HCT116 (cell line): ENCODE measurements at regions not wholly inside any gene's neighbourhood (a gene's known extent, or its start where the extent isn't known, plus 50 kb on each side); places are given as distances from the start of the nearest gene placed in this dataset.

Experiments
- ATAC-seq: fragments of 200-7000 bp; cut with Tn5 transposase; 2 replicates; pipeline ENCODE4 v1.9.1; 2020; ENCODE audit warnings: mild to moderate bottlenecking, moderate library complexity
- BruUV-seq: library from RNA; stranded (reverse); fragments of 400-500 nt; replicated peaks from 2 replicates; lab custom pipeline; 2021; lab: Mats Ljungman, UMichigan
- CTCF ChIA-PET: fragments of 300-600 bp; sonication (Branson Sonifier 250); formaldehyde crosslinking; loops from one replicate; lab custom pipeline; 2021; ENCODE audit warnings: antibody characterized with exemption; lab: Charles Lee
- POLR2A ChIA-PET: fragments of 300-600, 350-600 bp; sonication (Branson Sonifier 250); formaldehyde crosslinking; loops from one replicate; lab custom pipeline; 2021; ENCODE audit warnings: antibody characterized with exemption; lab: Charles Lee
- RAD21 ChIA-PET, 2 experiments: fragments of 300-600 bp; sonication (Branson Sonifier 250); formaldehyde crosslinking; loops; one replicate each; lab custom pipeline; 2023; ENCODE audit warnings: low total read pairs in 2 of 2; ENCODE audit not compliant: uncharacterized antibody in 2 of 2, unreplicated experiment in 2 of 2, low non-redundant PET in 1 of 2; lab: Charles Lee
- DNase-seq: peaks from one replicate; pipeline ENCODE4 v3.0.0-alpha.2; 2010; ENCODE audit warnings: low read depth, low spot score
- H2AFZ ChIP-seq: fragments of 200-600 bp; shearing (Covaris generic), sonication (generic); 2 replicates; pipeline ENCODE4 v1.6.1; 2017; ENCODE audit warnings: low read depth, mixed run types, mixed read lengths, antibody characterized with exemption, low read length; ENCODE audit not compliant: poor library complexity, severe bottlenecking
- H3K27ac ChIP-seq: 2 replicates; pipeline ENCODE4 v1.5.1; 2012; ENCODE audit warnings: low read depth, low read length
- H3K27me3 ChIP-seq: fragments of 200-600 bp; sonication (generic); 2 replicates; pipeline ENCODE4 v1.6.1; 2016; ENCODE audit warnings: mixed run types, low read length, mixed read lengths; ENCODE audit not compliant: insufficient read depth
- H3K36me3 ChIP-seq, 2 experiments: fragments of 200-500 bp in 1 of 2; fragments of 200-600 bp in 1 of 2; sonication (Bioruptor generic) in 1 of 2; sonication (generic) in 1 of 2; 2 replicates each; pipeline versions ENCODE4 v1.5.1 to v1.6.1; 2014 to 2016; ENCODE audit warnings: low read length in 2 of 2, inconsistent platforms in 1 of 2, mixed read lengths in 1 of 2, mixed run types in 1 of 2; ENCODE audit not compliant: insufficient read depth in 2 of 2, control insufficient read depth in 1 of 2
- H3K4me1 ChIP-seq, 2 experiments: fragments of 200-600 bp in 1 of 2; sonication (generic) in 1 of 2; 2 replicates each; pipeline versions ENCODE4 v1.5.1 to v1.6.1; 2012 to 2017; ENCODE audit warnings: low read length in 2 of 2, inconsistent platforms in 1 of 2, mild to moderate bottlenecking in 1 of 2, mixed read lengths in 1 of 2, mixed run types in 1 of 2, moderate library complexity in 1 of 2; ENCODE audit not compliant: insufficient read depth in 2 of 2, control insufficient read depth in 1 of 2
- H3K4me2 ChIP-seq: fragments of 200-600 bp; sonication (generic); 2 replicates; pipeline ENCODE4 v1.6.1; 2017; ENCODE audit warnings: mixed run types, low read length, mixed read lengths
- H3K4me3 ChIP-seq, 2 experiments: fragments of 200-600 bp in 1 of 2; sonication (generic) in 1 of 2; replicated peaks in 1 of 2; 2 replicates each; pipeline ENCODE4 v1.5.1; 2011 to 2016; ENCODE audit warnings: low read length in 2 of 2, control low read depth in 1 of 2, low read depth in 1 of 2, mild to moderate bottlenecking in 1 of 2, mixed read lengths in 1 of 2, mixed run types in 1 of 2
- H3K79me2 ChIP-seq: fragments of 200-600 bp; sonication (generic); 2 replicates; pipeline ENCODE4 v1.6.1; 2017; ENCODE audit warnings: mild to moderate bottlenecking, mixed run types, low read length, moderate library complexity, mixed read lengths; ENCODE audit not compliant: insufficient read depth
- H3K9ac ChIP-seq: fragments of 200-600 bp; sonication (generic); 2 replicates; pipeline ENCODE4 v1.6.1; 2016; ENCODE audit warnings: low read length, mixed read lengths
- H3K9me2 ChIP-seq: fragments of 200-600 bp; sonication (generic), shearing (Covaris generic); 2 replicates; pipeline ENCODE4 v1.6.1; 2017; ENCODE audit warnings: mixed run types, mild to moderate bottlenecking, moderate library complexity; ENCODE audit not compliant: insufficient read depth
- H3K9me3 ChIP-seq, 2 experiments: fragments of 200-500 bp in 1 of 2; fragments of 200-600 bp in 1 of 2; sonication (Bioruptor generic) in 1 of 2; sonication (generic) in 1 of 2; 2 replicates each; pipeline ENCODE4 v1.6.1; 2014 to 2017; ENCODE audit warnings: low read length in 2 of 2, mixed read lengths in 2 of 2, inconsistent platforms in 1 of 2, low read depth in 1 of 2, mild to moderate bottlenecking in 1 of 2, mixed run types in 1 of 2, moderate library complexity in 1 of 2; ENCODE audit not compliant: control insufficient read depth in 1 of 2, insufficient read depth in 1 of 2
- H4K20me1 ChIP-seq: fragments of 200-600 bp; sonication (generic), shearing (Covaris generic); 2 replicates; pipeline ENCODE4 v1.6.1; 2017; ENCODE audit warnings: mixed run types, mild to moderate bottlenecking, moderate library complexity; ENCODE audit not compliant: insufficient read depth
- CEBPB ChIP-seq: IDR thresholded peaks from 2 replicates; pipeline ENCODE4 v1.6.1; 2012; ENCODE audit warnings: low read depth
- EZH2 ChIP-seq: fragments of 200-600 bp; sonication (generic); IDR thresholded peaks from 2 replicates; pipeline ENCODE4 v1.6.1; 2017; ENCODE audit warnings: antibody characterized with exemption, mixed run types
- JUND ChIP-seq: IDR thresholded peaks from 2 replicates; pipeline ENCODE4 v1.6.1; 2012
- POLR2AphosphoS5 ChIP-seq: IDR thresholded peaks from 2 replicates; pipeline ENCODE4 v1.6.1; 2011; ENCODE audit warnings: mild to moderate bottlenecking, low read depth, low read length, moderate library complexity
- RAD21 ChIP-seq: IDR thresholded peaks from 2 replicates; pipeline ENCODE4 v1.6.1; 2012; ENCODE audit warnings: low read depth, mild to moderate bottlenecking
- SP1 ChIP-seq: IDR thresholded peaks from 2 replicates; pipeline ENCODE4 v1.6.1; 2012; ENCODE audit warnings: low read depth
- SRF ChIP-seq: IDR thresholded peaks from 2 replicates; pipeline ENCODE4 v1.6.1; 2012; ENCODE audit warnings: low read depth
- ZFX ChIP-seq: fragments of 450-650 bp; IDR thresholded peaks from 2 replicates; pipeline ENCODE4 v1.6.1; 2017
- intact Hi-C: fragments of 100-400 bp; cut with micrococcal nuclease; formaldehyde crosslinking; loops from 2 replicates; pipeline ENCODE4 v1.10.0; 2022
- TF ChIP-seq, protein P1 (sequence below), 3 experiments: fragments of 200-600 bp in 1 of 3; sonication (generic) in 1 of 3; IDR thresholded peaks in 2 of 3; conservative IDR thresholded peaks in 1 of 3; 2 replicates each; pipeline ENCODE4 v1.5.1; 2012 to 2017; ENCODE audit warnings: low read depth in 2 of 3, low read length in 2 of 3, antibody characterized with exemption in 1 of 3, borderline replicate concordance in 1 of 3, control low read depth in 1 of 3, mild to moderate bottlenecking in 1 of 3, mixed read lengths in 1 of 3, mixed run types in 1 of 3, moderate library complexity in 1 of 3; ENCODE audit not compliant: insufficient read depth in 1 of 3
- TF ChIP-seq, protein P2 (sequence below): IDR thresholded peaks from 2 replicates; pipeline ENCODE4 v1.6.1; 2012

DNA sequence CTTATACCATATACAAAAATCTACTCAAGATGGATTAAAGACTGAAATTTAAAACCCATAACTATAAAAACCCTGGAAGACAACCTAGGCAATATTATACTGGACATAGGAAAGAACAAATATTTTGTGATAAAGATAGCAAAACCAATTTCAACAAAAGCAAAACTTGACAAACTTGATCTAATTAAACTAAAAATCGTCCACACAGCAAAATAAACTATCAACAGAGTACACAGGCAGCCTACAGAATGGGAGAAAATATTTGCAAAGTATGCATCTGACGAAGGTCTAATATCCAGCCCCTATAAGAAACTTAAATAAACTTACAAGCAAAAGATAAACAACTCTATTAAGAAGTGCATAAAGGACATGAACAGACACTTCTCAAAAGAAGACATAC is 240.1 kb downstream of the HGF start:
- Histone ChIP-seq H3K27me3 (no peaks in the 10 kb centered on the region), H2AFZ (no peak overlapping the region), H3K36me3 (no peaks in the 10 kb centered on the region), H3K4me1 (no peaks in the 10 kb centered on the region), H3K9me3 (no peaks in the 10 kb centered on the region), H3K9ac (no peak overlapping the region), H3K4me3 (no peak overlapping the region), H3K9me2 (no peaks in the 10 kb centered on the region), H3K27ac (no peak overlapping the region), H3K4me2 (no peak overlapping the region), H3K79me2 (no peaks in the 10 kb centered on the region), H4K20me1 (no peaks in the 10 kb centered on the region)
- no TSS peak for BruUV-seq
- POLR2A ChIA-PET, result no interaction called here
- ATAC-seq (no peak), DNase-seq (no peak)
- RAD21 ChIA-PET, result no interaction called here
- TF ChIP-seq CEBPB (no peak), JUND (no peak), SP1 (no peak), EZH2 (no peak), RAD21 (no peak), ZFX (no peak), POLR2AphosphoS5 (no peak), SRF (no peak)
- TF ChIP-seq, protein P1, sequence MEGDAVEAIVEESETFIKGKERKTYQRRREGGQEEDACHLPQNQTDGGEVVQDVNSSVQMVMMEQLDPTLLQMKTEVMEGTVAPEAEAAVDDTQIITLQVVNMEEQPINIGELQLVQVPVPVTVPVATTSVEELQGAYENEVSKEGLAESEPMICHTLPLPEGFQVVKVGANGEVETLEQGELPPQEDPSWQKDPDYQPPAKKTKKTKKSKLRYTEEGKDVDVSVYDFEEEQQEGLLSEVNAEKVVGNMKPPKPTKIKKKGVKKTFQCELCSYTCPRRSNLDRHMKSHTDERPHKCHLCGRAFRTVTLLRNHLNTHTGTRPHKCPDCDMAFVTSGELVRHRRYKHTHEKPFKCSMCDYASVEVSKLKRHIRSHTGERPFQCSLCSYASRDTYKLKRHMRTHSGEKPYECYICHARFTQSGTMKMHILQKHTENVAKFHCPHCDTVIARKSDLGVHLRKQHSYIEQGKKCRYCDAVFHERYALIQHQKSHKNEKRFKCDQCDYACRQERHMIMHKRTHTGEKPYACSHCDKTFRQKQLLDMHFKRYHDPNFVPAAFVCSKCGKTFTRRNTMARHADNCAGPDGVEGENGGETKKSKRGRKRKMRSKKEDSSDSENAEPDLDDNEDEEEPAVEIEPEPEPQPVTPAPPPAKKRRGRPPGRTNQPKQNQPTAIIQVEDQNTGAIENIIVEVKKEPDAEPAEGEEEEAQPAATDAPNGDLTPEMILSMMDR (IDR thresholded peaks at IDR 0.05 in 2 of 3, conservative IDR thresholded peaks at IDR 0.05 in 1 of 3; ENCODE audit: borderline replicate concordance in 1 of 3, insufficient read depth in 1 of 3, low read depth in 2 of 3, low read length in 2 of 3), result no peak
- TF ChIP-seq, protein P2, sequence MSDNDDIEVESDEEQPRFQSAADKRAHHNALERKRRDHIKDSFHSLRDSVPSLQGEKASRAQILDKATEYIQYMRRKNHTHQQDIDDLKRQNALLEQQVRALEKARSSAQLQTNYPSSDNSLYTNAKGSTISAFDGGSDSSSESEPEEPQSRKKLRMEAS, result no peak
- intact Hi-C loops, result no loop called here
- CTCF ChIA-PET, result no interaction called here

DNA sequence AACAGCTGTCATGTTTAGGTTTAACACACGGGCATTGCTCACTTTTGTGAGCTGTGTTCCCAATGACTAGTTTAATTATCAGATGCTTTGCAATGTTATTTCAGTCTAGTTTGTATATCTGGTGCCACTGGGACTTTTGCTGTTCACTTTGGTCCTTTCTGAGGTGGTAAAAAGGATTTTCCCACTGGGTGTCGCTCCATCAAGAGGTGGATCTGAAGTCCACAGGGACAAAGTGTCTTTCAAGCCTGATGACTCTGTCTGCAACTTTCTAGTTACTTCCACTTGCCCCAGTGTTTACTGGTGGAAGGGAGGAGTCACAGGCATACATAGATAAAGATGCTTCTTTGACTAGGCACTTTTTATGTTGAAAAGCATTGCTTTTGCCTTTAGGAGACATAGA is 242.2 kb downstream of the HGF start:
- RAD21 ChIA-PET, result no interaction called here
- no peak overlapping the region for H3K4me3 ChIP-seq
- intact Hi-C loops, result no loop called here

More for the DNA sequence above, 242.2 kb downstream of the HGF start:
- ATAC-seq, result no peak
- H3K9me2 ChIP-seq, result no peaks in the 10 kb centered on the region
- no peaks in the 10 kb centered on the region for H3K4me1 ChIP-seq
- no peaks in the 10 kb centered on the region for H3K9me3 ChIP-seq
- H3K79me2 ChIP-seq, result no peaks in the 10 kb centered on the region
- no peak for DNase-seq
- H2AFZ ChIP-seq, result no peak overlapping the region
- H4K20me1 ChIP-seq, result no peaks in the 10 kb centered on the region
- no peaks in the 10 kb centered on the region for H3K36me3 ChIP-seq
- H3K27ac ChIP-seq, result no peak overlapping the region
- H3K9ac ChIP-seq, result no peak overlapping the region
- ChIA-PET CTCF (no interaction called here), POLR2A (no interaction called here)
- no TSS peak for BruUV-seq
- no peaks in the 10 kb centered on the region for H3K27me3 ChIP-seq
- no peak overlapping the region for H3K4me2 ChIP-seq
- TF ChIP-seq POLR2AphosphoS5 (no peak), RAD21 (peak; percentile 4; the same call in 1 of the 2 replicates)
